GM19372 (cell line): ENCODE measurements at regions not wholly inside any gene's neighbourhood (a gene's known extent, or its start where the extent isn't known, plus 50 kb on each side); places are given as distances from the start of the nearest gene placed in this dataset.

ENCODE experiments used
- ATAC-seq: cut with Tn5 transposase; IDR thresholded peaks from one replicate; pipeline ENCODE4 v1.9.1; 2021; ENCODE audit warnings: mild to moderate bottlenecking, low read depth, moderate library complexity; ENCODE audit not compliant: unreplicated experiment

DNA sequence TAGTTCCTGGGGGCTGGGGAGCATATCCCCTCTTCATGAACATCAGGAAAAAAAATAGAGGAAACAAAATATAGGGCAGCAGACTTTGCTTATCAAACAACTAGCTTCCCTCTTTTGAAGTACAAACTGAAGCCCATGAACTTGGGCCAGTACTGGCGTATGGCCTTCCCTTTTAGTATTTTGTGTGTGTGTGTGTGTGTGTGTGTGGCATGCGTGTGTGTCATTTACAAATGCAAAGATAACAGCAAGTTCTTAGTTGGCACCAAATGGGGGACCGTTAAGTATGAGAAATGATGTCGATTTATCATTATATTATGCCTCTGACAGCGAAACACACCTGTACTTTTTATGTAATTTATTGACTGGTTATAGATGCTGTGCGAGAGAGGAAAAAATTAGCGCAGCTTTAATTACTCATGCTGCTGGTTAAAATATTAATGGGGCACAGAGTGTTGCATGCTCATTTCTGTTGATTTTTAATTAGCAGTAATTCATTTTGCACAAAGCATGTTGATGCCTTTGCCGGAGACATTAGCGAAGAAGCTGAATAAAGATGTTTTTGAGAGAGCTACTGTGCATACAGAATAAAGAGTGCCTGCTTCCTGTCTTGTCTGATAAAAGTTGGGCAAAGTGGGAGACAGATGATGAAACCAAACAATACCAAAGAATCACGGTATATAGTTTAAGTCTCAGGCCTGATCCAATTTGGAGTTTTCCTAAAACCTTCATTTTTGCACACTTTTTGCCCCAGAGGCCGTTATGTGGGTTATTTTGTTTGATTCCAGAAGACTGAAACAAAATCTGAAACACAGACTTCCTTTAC is 297.1 kb downstream of the SATB1 start:
- ATAC-seq, result no peak

DNA sequence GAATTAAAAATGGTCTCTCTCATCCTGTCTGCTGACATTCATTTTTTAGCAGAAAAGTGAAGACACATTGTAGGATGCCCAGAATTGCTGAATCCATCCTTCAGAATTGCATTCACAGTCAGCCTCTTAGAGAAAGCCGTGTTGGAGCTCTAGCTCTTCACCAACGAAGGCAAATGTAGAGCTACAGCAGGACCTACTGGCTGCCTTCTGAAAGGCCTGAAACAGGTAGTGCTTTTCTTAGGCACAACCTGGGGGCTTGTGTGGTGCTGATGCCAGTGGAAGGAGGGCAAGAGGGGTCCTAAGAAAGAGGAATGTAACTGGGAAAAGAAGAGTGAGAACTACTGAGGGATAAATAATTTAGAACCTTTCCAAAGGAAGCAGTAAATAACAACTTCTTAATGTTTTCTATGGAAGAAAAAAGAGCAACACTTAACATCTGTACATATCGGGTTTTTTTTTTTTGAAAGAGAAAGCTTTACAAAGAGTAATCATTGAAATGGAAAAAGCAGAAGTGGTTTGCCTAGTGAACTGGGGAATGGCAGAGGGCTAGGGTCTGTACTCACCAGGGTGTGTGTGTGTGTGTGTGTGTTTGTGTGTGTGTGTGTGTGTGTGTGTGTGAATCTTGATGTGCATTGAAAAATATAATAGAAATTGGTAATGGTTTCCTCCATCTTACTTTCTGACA is 297.8 kb downstream of the SATB1 start:
- ATAC-seq, result no peak

DNA sequence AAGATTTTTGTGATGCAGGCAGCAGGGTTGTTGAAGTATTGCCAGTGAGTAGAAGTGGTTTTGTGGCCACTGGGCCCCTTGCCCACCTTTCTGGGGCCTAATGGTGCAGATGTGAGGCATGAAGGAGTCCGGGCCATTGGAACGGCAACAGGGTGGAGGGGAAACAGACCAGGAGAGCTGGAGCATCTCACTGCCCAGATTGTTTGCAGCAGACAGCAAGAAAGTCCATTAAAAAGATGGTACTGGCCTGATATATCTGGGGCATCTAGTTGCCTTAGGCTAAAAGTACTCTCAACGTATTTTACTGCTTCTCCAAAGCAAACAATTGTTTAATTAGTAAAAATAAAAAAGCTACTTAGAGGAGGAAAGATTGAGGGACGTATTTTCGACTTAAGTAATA is 298.4 kb downstream of the SATB1 start:
- ATAC-seq, result no peak

DNA sequence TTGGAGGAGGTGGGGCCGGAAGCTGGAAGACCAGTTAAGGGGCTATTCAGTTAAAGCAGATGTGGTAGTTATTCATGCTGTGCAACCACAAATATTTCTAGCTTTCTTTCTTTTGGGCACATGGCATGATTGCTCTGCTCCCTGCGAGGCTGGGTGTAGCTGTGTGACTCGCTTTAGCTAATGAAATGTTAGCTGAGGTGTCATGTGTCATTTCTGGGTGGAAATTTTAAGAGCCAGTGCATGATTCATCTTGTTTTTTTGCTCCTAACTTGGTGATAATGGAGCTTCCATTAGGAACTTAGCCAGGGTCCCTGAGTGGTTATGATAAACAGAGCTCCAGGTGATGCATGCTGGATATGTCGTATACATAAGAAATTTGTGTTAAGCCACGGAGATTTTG is 300.6 kb downstream of the SATB1 start:
- ATAC-seq, result no peak

DNA sequence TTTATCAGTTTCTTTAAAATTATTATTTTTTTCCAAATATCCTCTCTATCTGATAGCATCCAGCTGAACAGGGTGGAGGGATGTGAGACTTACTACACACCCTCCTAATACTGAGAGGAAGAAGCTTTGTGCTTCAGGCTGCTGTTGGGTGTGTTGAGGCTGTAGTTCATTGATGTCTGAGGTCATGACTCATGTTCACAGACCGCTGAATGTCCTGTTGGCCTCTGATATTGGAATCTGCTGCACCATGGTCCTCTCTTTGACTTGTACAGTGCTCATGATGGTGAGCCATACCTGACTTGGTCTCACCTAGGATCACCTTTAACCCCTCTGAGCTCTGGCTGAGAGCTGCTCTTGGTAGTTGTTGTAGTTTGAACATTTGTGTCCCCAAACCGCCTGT is 302.9 kb downstream of the SATB1 start:
- ATAC-seq, result no peak

DNA sequence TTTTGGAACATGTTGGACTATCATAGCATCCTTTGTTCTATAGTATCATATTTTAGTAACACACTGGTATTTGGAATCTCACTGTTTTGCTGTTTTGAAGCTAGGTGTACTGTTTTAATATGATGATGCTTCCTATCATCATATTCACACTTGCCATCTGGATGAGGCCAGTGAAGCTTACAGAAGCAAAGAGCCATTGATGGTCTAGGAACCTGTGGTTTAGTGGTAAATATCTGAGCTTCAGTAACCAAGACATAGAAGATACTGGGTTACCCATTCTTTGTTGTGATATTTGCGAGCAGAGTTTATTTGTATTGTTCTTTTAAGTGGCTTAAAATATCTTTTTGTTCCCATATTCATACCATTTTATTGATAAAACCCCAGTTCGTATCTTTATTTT is 304.1 kb downstream of the SATB1 start:
- ATAC-seq, result no peak

DNA sequence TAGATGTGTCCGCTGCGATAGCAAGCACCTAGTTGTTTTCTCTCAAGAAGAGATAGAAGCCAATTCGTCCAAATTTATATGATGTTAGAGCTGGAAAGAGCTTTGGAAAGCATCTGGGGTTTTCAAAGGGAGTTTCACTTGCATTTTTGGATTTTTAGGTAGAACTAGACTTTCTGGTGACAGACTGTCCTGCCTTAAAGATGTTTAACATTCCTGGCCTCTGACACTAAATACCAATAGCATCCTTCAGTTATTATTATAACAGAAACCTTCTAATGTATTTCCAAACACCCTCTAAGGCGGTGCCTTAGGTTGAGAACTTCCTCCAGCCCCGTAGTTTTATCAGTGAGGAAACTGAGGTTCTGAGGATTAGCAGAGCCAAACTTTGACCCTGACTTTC is 305.3 kb downstream of the SATB1 start:
- no peak for ATAC-seq

DNA sequence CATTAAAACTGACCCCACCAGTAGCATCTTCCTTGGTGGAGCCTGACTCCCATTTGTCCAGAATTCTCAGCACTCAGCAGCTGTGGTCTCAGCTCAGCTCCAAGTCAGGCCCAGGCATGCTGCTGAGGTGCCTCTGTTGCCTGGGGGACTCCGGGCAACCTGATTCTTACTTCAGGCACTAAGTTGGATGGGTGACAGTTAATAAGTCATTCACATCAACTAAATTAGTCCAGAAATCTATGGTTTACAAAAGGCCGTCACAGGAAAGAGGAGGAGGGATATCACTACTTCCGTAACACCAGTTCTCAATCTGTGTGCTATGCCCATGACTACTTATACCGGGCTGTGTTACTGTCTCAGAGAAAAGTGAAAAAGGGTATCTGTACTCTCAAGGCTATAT is 310.2 kb downstream of the SATB1 start:
- no peak for ATAC-seq

DNA sequence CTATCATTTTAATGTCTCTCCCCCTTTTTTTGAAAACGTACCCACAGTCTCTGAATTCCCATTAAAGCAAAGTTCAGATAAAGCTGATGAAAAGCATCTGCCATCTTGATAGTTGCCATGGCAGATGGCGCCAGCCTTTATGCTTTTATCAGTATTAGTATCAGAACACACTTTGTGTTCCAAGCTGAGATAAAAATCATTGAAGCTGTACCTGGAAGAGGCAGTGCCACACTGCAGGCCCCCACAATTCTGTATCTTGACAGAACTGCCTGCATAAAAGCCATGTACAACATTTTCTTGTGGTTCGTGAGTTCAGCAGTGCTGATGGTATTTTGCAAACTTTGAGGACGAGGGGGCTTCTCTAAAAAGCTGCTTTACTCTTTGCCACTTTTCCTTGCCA is 311.7 kb downstream of the SATB1 start:
- no peak for ATAC-seq

DNA sequence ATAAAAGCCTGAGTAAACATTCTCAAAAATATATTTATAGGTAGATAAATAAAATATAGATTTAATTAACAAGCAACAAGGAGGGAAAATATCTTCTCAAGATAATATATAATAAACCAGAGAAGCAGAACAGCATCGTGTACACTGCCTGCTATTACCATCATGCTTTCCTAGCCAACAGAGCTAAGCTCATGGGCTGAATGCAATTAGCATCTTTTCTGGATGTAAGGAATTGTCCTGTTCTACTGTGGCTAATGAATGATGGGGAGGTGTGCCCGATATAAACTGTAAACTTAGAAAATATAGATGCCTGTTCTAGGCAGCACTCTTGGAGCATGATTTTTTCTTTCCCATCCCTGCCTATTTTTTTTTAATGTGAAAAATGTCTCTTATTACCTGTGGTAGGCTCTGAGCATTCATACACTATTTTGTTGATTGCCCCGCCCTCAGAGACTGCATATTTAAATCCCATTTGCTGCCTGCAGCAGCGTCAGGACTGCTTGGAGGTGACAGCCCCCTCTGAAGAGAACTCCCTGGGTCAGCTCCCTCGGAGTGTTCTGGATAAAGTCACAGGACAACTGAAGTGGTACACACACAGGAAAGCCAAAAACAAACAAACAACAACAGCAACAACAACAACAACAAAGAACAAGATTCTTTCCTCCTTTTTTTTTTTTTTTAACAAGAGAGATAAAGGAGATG is 312.3 kb downstream of the SATB1 start:
- ATAC-seq, result no peak

DNA sequence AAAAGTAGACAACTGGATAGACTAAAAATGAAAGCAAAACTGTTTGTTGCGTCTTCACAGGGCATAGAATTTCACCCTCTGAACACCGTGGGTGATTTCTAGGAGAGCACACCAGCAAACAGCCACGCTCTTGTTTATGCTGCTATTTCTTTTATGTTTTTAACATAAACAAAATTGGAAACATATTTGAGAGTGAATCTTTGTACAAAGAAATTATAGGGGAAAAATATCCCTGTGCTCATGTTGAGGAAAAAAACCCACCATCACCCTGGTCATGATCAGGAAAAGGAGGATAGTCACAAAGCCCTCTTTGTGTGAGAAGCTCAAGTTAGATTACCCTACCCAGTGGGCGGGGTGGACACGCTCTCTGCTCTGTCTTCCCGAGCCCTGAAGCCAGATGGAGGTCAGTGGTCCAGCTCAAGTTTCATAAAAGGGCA is 313.3 kb downstream of the SATB1 start:
- peak; percentile 80 for ATAC-seq

DNA sequence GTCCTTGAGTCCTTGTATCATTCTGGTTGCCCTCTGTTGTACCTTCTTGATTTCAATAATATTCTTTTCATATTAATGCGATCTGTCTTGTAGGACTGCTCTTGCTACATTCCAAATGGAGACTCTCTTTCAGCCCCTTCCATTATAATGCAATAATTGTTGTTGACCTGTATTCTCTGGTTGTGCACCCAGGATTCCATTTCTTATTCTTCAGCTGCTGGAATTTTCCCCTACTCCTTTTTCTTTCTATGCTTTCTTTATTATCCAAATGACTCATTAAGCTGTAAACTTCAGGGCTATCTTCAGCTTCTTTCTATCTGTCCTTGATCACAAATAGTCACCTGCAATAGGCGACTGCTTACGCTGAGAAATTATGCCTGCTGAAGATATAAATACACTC is 321.5 kb downstream of the SATB1 start:
- no peak for ATAC-seq

DNA sequence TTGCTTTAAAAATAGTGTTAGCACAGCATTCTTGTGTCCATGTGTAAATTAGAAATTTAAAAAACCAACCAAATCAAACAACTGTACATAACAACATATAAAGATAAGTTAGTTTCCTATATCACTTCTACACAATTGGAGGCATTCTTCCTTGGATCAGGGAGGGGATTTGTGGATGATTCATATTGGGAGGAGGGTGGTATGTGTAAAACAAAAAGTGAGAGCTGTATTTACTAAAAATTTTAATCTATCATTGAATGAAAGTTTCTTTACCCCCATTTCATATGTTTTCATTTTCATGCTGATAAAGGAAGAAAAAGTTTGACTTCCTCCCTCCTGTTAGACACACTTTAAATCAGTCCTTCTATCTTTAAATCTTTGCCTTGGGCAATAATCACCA is 325.0 kb downstream of the SATB1 start:
- ATAC-seq, result no peak

DNA sequence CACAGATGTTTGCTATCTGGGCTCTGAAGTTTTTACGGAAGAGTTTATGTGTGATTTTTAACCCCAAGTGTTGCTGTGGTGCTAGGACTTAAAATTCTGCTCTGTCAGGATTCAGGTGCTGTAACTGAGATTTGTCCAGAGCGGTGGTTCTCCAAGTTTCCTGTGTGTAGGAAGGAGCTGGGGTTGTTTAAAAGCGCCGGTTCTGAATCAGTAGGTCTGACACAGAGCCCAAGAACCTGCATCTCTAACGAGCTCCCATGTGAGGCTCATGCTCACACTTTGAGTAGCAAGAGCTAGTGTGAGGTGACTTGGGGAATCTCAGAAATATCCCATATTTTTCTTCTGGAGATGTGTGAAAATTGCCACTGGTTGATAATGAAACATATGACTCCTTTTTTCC is 325.5 kb downstream of the SATB1 start:
- ATAC-seq, result no peak

DNA sequence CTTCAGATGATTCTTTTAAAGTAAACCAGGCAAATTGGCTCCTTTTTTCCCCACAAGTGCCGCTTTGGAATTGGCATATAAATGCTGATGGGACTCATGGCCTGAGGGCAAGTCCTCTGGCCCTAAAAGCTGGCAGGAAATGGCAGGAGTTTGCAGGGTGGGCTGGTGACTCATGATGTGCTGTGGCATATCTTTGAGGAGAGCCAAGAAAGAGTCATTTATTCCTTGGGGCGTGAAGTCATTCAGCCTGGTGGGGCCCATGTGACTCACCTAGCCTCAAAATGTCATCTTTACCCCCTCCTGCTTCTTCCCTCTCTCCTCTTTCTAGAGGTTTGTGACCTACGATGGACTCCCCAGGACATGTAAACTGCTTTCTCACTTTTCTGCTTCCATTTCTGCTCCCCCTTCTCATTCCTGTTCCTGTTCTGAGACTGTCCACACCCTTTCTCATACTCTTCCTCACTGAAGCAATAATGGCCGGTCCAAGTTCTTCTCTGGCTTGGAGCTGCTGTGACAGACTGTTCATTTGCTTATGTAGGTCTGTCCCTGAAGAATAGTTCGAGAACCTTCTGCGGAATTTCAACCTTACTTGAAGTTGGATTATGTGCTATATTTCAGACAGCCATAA is 326.1 kb downstream of the SATB1 start:
- ATAC-seq, result no peak

DNA sequence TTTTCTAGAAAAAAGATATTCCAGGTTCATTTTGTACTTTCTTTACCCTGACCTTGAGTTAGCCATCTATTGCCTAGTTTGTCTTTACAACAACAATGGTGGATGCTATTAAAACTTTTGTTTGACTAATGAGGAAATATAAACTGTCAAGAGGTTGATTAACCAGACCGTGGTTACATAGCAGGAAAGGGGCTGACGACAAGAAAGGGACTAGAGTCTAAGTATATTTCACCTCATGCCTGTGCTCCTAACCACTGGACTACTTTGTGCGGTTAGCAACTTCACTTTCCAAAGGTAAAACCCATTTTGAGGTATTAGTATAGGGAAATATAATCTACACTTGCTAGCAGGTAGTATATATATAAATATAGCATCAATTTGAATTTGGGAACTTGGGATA is 327.1 kb downstream of the SATB1 start:
- ATAC-seq, result no peak

DNA sequence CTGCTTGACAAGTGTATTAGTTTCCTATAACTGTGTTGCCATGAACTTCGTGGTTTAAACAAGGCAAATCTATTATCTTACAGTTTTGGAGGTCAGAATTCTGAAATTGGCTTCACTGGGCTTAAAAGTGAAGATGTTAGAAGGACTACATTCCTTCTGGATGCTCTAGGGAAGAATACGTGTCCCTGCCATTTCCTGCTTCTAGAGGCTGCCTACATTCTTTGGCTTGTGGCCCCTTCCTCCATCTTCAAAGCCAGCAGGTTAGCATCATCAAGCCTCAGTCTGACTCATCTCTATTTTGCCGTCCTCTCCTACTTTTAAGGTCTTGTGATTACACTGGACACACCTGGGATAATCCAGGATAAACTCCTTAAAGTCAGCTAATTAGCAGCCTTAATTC is 327.7 kb downstream of the SATB1 start:
- ATAC-seq, result no peak

DNA sequence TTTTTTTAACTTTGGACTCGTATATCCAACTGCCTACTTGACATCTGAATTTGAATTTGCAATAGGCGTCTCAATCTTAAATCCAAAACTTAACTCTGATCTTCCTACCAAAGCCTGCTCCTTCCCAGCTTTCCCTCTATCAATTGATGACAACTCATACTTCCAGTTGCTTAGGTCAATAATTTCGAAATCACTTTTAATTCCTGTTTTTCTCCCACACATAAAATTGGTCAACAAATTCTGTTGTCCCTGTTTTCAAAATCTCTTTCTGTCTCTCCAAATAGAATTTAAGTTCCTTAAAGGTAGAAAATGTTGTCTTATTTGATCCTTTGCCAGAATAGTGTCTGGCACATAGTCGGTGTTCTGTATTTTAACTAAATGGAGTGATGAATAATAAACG is 332.4 kb downstream of the SATB1 start:
- no peak for ATAC-seq

DNA sequence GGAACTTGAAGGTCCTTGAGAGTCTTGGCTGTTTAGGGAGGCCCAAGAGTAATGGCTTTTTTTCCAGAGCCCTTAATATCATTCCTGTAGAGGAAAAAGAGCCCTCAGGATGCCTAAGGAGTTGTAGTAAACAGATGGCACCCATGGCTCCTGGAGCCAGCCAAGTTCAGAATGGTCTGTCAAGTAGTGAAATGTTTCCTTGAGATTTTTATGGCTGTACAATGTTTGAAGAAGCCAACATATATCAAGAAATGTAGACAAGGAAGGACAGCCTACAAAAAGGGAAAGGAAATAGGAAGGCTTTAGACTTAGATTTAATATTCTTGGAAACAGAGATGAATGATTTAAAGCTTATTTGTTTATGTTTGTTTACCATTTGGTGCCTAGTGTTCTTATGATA is 334.8 kb downstream of the SATB1 start:
- ATAC-seq, result no peak

DNA sequence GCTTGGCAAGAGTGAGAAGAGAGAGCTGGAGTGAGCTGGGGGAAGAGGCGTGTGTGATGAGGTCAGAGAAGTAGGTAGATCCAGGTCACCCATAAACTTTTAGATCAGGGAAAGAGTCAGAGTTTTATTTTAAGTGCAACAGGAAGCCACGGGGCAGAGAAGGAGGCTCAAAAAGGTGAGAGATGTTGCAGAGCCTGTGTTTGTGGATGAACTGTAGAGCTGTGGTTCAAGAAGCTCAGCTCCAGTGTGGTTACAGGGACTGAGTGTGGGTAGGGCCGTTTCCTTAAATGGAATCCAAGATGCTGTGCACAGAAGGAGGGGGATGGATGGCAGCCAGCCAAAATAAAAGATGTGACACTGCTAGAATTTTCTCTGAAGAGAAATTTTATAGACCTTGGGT is 337.2 kb downstream of the SATB1 start:
- ATAC-seq, result no peak

DNA sequence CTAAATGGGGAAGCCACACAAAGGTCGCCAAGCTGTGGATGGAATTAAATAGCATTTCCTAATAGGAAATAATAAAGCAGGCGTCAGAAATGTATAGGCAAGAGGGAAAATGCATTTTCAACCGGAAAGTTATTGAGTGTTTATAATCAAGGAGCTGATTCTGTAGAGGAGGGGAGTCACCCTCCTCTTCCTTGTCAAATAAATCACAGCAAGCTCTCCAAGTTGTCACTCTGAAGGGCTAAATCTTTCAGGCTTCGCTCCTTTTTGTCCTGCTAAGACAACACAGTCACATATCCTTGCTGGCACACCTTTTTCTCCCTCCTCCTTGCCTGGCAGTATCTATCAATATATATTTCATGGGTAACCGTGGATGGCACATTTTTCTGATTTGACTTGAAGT is 338.4 kb downstream of the SATB1 start:
- no peak for ATAC-seq
